GM19043 (cell line): ENCODE measurements at regions not wholly inside any gene's neighbourhood (a gene's known extent, or its start where the extent isn't known, plus 50 kb on each side); places are given as distances from the start of the nearest gene placed in this dataset.

Experiments used
- ATAC-seq: cut with Tn5 transposase; IDR thresholded peaks from one replicate; pipeline ENCODE4 v1.9.1; 2021; ENCODE audit warnings: low read depth; ENCODE audit not compliant: unreplicated experiment

- no peak for ATAC-seq
Measured at GRCh38 chr5:13569090-13569715, 375.3 kb downstream of the DNAH5 start.

DNA sequence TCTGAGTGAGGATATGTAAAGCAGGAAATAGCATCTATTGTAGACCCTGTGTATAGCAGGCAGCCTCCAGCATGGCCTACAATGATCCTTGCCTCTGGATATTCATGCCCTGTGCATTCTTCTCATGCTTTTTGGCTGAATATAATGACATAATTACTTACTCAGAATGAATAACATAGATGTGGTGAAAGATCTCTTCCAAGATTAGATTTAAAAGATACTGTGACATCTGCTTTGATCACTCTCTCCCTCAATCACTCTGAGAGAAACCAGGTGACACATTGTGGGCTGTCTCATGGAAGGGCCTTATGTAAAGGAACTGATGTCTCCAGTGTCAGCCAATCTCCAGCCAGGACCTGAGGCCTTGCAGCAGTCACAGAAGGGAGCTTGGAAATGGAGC is 376.7 kb downstream of the DNAH5 start:
- no peak for ATAC-seq

DNA sequence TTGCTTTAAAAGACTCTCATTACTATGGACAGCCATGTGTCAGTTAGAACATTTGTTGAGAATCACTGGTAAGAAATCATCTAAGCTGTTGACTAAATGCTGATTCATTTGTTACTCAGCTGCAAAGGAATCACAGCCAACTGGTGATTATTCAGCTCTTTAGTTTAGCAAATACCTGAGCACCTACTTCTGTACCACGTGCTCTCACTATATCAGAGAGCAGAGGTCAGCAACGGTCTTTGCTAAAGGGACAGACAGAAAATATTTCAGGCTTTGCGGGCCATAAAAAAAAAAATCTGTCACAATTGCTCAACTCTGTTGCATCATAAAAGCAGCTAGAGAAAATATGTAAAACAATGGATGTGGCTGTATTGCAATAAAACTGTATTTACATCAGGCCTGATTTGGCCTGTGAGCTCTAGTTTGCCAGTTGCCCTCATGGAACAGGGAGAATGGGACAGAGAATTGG is 377.6 kb downstream of the DNAH5 start:
- no peak for ATAC-seq

- no peak for ATAC-seq
Measured at GRCh38 chr5:13558408-13558807, 386.1 kb downstream of the DNAH5 start.

DNA sequence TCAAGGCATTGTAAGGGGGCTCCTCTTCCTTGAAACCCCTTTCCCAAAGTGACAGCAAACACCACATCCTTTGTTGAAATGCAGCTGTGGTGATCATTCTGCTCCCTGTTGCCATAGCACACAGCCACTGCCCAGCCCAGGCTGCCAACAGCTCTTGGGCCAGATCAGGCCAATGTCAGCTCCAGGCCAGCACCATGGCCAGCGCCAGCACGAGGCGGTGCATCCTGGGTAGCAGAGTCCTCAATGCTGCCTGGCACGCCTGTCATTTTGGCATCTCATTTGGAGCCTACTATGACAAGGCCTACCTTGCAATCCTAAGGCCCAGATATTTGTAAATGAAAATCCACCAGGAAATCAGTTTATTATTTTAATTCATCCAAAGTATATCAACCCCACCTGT is 390.6 kb downstream of the DNAH5 start:
- ATAC-seq: no peak

DNA sequence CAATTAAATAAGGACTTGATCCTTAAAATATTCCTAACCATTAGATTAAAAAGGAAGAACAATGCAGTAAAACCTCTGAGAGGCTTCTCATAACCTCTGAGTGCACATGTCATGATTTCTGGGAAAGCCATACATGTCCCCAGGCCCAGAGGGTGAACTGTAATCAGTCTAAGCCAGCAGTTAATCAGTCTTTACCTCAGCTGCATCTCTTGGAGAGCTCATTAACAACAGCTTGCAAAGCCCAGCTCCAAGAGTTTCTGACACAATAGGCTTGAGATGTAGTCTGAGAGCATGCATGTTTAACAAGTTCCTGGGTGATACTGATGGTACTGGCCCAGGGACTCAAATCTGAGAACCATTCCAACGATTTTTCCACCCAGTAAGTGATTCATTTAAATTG is 392.1 kb downstream of the DNAH5 start:
- ATAC-seq: no peak

GRCh38 chr5:13551645-13552044 is 392.8 kb downstream of the DNAH5 start:
- ATAC-seq: no peak

- no peak for ATAC-seq
Measured at GRCh38 chr5:13540168-13540750, 404.2 kb downstream of the DNAH5 start.

DNA sequence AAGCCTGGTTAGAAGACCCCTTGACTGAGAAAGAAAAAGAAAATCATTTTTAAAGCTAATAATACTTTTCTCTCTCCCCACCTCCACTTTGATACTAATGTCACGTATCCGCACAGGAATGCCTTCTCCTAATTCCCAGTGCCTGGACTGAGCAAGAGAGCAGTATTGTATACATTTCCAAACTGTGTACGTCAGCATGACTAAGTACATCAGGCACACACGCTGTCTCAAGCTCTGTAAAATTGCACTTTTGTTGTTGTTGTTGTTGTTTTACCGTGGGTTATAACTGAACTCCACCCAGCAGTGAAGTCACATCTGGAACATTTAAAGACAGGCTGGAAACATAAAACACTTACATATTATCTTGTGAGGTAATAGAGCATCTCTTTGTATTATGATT is 407.6 kb downstream of the DNAH5 start:
- ATAC-seq: no peak

- no peak for ATAC-seq
Measured at GRCh38 chr5:13533833-13534232, 410.7 kb downstream of the DNAH5 start.

- ATAC-seq: no peak
Measured at GRCh38 chr5:13529300-13529699, 415.2 kb downstream of the DNAH5 start.

DNA sequence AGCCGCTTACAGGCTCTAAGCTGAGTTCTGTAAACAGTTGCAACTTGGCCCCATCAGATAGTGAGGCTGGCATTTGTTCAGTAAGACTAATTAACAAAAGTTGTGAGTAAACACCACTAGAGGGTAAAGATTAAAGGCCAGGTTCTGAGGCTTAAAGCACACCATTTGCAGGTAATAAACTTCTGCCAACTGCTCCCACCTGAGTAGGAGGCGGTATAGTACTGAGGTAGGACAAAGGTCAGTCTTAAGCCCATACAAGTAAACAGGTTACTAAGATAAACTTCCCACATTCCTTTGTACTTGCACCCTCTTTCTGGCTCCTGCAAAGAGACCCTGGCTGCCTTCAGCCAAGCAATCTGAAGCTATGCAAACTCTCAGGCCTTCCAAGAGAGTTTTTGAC is 419.6 kb downstream of the DNAH5 start:
- ATAC-seq: no peak

GRCh38 chr5:13519131-13519530 is 425.4 kb downstream of the DNAH5 start:
- ATAC-seq: no peak

DNA sequence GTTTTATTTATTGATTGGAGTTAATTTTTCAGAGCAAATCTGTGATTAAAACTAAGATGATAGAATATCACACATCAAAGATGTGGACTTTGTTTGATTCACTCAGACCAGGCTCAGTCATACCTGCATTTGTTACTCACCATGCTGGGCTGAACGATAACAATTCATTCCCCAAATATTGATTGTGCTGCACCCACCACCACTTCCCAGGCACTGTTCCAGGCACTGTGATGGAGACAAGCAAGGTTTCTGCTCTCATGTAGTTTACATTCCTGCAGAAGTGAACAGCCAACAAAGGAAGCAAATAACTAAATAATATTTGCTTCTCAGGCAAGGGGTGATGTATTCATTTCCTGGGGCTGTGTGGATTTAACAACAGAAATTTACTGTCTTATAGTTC is 428.3 kb downstream of the DNAH5 start:
- ATAC-seq: no peak

DNA sequence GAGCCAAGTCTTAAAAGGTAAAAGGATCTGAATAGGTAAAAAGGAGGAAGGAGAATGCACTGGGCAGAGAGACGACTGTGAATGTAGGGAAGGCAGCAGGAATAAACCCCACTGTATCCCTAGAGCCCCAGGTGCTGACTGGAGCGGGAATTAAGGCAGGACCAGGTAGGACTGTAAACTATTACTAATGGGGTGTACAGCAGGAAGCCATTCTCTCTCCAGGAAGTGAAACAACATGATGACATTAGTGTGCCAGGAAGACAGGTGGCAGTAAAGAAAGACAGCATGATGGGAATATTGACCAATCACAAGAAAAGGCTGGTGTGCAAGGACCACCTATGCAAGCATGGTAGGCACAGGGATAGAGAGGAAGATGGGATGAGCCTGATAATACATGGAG is 433.0 kb downstream of the DNAH5 start:
- no peak for ATAC-seq

- ATAC-seq: no peak
Measured at GRCh38 chr5:13510616-13511015, 433.9 kb downstream of the DNAH5 start.

- no peak for ATAC-seq
Measured at GRCh38 chr5:13508559-13508958, 435.9 kb downstream of the DNAH5 start.

- ATAC-seq: no peak
Measured at GRCh38 chr5:13505326-13505725, 439.2 kb downstream of the DNAH5 start.

DNA sequence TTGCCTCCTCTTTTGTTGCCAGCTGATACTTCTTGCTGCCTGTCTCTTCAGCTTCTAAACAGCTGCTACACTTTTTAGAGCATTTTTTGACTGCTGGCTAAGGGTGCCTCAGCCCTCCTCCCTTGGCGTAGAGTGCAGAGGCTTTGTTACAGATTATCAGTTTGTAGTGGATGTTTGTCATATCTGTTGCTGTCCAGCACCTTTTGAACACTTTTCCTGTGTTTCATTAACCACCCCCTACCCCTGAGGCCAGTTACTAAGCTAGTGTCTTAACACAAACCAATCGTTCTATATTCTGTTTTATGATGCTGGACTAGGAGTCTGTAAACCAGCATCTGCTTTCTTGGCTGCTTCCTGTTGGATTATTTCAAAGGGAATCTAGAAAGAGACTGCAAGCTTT is 441.5 kb downstream of the DNAH5 start:
- ATAC-seq: no peak

GRCh38 chr5:13501176-13501575 is 443.3 kb downstream of the DNAH5 start:
- ATAC-seq: no peak

GRCh38 chr5:13498279-13498678 is 446.2 kb downstream of the DNAH5 start:
- no peak for ATAC-seq

DNA sequence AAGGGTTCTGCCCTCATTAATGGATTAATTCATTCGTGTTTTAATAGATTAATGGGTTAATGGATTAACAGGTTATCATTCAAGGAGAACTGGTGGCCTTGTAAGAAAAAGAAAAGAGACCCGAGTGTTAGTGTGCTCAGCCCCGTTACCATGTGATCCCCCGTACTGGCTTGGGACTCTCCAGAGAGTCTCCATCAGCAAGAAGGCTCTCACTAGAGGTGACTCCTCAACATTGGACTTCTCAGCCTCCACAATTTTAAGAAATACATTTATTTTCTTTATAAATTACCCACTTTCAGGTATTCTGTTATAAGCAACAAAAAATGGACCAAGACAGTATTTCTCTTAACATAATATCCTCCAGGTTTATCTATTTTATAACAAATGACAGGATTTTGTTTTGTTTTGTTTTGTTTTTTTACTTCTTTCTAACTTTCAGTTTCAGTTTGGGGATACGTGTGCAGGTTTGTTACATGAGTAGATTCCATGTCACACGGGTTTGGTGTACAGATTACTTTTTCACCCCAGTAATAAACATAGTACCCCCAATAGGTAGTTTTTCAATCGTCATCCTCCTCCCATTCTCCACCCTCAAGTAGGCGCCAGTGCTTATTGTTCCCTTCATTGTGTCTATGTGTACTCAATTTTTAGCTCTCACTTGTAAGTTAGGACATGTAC is 456.1 kb downstream of the DNAH5 start:
- ATAC-seq: no peak
